HG03103 (cell line): ENCODE measurements at regions not wholly inside any gene's neighbourhood (a gene's known extent, or its start where the extent isn't known, plus 50 kb on each side); places are given as distances from the start of the nearest gene placed in this dataset.

Experiments
- ATAC-seq: cut with Tn5 transposase; IDR thresholded peaks from one replicate; pipeline ENCODE4 v1.9.1; 2021; ENCODE audit warnings: low read depth; ENCODE audit not compliant: unreplicated experiment

- no peak for ATAC-seq
These were observed 50.0 kb upstream of the DOCK9 start for GRCh38 chr13:99027661-99028425.

GRCh38 chr13:99028890-99029289 lies 51.0 kb upstream of the DOCK9 start:
- no peak for ATAC-seq

- no peak for ATAC-seq
These were observed 51.7 kb upstream of the DOCK9 start for GRCh38 chr13:99029576-99029975.

GRCh38 chr13:99030326-99030725 lies 52.5 kb upstream of the DOCK9 start:
- no peak for ATAC-seq

- no peak for ATAC-seq
These were observed 54.0 kb upstream of the DOCK9 start for GRCh38 chr13:99031832-99032231.

- ATAC-seq: no peak
These were observed 56.0 kb upstream of the DOCK9 start for GRCh38 chr13:99033814-99034213.

- ATAC-seq: no peak
These were observed 56.6 kb upstream of the DOCK9 start for GRCh38 chr13:99034333-99035085.

GRCh38 chr13:99035715-99036114 lies 57.9 kb upstream of the DOCK9 start:
- ATAC-seq: no peak

GRCh38 chr13:99037756-99038155 lies 59.9 kb upstream of the DOCK9 start:
- no peak for ATAC-seq

GRCh38 chr13:99039718-99040280 lies 61.9 kb upstream of the DOCK9 start:
- ATAC-seq: no peak

- no peak for ATAC-seq
These were observed 62.8 kb upstream of the DOCK9 start for GRCh38 chr13:99040536-99041131.

GRCh38 chr13:99041337-99041736 lies 63.5 kb upstream of the DOCK9 start:
- no peak for ATAC-seq

- ATAC-seq: no peak
These were observed 63.9 kb upstream of the DOCK9 start for GRCh38 chr13:99041788-99042187.

GRCh38 chr13:99042521-99043250 lies 64.8 kb upstream of the DOCK9 start:
- no peak for ATAC-seq

- no peak for ATAC-seq
These were observed 66.0 kb upstream of the DOCK9 start for GRCh38 chr13:99043831-99044231.

- no peak for ATAC-seq
These were observed 66.9 kb upstream of the DOCK9 start for GRCh38 chr13:99044764-99045163.

- ATAC-seq: no peak
These were observed 67.5 kb upstream of the DOCK9 start for GRCh38 chr13:99045396-99045795.

- ATAC-seq: no peak
These were observed 69.0 kb upstream of the DOCK9 start for GRCh38 chr13:99046851-99047250.

- no peak for ATAC-seq
These were observed 73.2 kb upstream of the DOCK9 start for GRCh38 chr13:99050983-99051488.

- ATAC-seq: no peak
These were observed 74.0 kb upstream of the DOCK9 start for GRCh38 chr13:99051768-99052455.
